ENCODE measurements at regions not wholly inside any gene's neighbourhood (a gene's known extent, or its start where the extent isn't known, plus 50 kb on each side); places are given as distances from the start of the nearest gene placed in this dataset.
"Not testable (repeated sequence)": the region's sequence is repeated elsewhere in the genome, so short reads cannot be mapped to it uniquely, and the experiment has no call there.

DNA sequence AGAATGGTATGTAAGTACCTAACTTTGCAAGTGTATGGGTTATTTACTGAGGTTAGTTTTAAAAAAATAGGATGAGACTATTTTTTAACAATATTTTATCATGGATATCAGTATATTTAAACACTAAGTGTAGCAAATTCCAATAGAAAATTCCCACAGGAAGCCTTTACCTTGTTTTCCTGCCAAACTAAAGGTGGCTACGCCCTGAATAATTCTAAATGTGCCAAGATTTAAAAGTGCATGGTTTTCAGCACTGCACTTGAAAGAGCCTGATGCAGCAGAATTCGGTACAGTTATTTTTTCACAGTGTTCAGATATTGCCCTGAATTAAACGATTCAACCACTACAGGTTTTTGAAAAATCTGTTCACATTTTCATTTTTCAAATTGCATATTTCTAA lies 1622.8 kb upstream of the B3GALT2 start:
- DNase-seq = no peak

DNA sequence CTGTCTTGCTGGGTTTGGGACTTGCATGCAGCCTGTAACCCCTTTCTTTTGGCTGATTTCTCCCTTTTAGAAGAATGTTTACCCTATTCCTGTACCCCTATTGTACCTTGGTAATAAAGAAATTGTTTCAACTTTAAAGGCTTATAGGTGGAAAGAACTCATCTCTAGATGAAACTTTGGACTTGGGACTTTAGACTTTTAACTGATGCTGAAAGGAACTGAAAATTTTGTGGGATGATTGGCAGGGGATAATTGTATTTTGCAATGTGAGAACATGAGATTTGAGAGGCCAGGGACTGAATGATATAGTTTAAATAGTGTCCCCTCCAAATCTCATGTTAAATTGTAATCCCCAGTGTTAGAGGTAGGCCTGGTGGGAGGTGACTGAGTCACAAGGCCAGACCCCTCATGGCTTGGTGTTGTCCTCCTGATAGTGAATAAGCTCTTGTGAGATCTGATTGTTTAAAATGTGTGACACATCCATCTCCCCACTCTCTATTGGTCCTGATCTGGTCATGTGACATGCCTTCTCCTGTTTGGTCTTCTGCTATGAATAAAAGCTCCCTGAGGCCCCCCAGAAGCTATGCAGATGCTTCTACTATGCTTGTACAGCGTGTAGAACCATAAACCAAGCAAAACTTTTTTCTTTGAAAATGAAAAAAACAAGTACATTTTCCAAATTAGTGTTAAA lies 1621.3 kb upstream of the B3GALT2 start:
- DNase-seq = no peak

DNA sequence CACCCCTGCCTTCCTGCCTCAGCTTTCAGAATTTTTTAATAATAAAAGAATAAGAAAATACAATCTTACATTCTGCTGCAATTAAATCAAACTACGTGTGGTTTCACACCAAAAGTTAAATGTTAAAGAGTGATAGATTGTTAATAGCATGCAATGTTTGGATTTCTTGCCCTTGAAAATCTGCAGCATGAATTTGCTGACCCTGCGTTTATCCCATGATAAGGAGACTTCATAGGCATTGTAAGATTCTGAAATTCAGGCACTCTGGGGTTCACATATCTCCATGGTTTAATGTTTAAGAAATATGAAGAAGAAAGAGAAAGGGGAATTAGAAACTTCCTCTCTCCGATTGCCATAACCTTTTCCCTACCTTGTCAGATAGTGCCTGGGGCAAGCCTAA lies 1616.2 kb upstream of the B3GALT2 start:
- DNase-seq = no peak

DNA sequence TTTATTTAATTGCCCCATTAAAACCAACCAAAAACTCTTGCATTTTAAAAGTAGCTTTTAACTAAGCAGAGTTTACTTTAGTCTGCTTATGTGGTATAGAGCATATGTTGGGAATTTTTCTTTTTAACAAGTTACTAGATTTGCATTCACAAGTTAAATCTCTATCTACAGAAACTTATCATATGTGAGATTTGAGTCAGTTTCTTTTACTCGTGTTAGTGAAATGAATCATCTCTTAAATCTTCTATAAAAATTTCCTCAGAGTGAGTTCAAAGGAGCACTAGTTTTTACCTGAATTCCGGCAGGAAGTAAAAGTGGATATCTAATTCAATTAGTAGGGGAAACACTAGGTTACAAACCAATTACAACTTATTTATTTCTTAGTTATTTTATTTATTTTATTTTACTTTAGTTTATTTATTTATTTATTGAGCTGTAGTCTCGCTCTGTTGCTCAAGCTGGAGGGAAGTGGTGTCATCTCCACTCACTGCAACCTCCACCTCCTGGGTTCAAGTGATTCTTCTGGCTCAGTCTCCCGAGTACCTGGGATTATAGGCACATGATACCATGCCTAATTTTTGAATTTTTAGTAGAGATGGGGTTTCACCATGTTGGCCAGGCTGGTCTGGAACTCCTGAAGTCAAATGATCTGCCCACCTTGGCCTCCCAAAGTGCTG lies 1609.6 kb upstream of the B3GALT2 start:
- no peak for DNase-seq

DNA sequence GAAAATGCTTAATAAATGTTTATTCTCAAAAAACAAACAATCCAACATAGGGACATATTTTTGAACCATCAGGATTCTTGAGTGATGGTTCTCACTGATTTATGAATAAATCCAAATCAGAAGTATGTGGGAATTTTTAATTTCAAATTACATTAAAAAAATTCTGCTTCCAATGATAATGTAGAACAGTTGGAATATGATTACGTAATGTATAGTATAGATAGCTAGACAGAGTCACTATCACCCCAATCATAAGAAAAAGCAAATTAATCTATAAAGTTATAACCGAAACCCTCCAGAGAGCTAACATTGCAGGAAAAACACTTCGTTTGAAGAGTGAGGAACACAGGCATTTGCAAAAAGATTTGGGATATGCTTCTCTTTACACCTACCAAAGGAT lies 1600.6 kb upstream of the B3GALT2 start:
- DNase-seq = no peak

DNA sequence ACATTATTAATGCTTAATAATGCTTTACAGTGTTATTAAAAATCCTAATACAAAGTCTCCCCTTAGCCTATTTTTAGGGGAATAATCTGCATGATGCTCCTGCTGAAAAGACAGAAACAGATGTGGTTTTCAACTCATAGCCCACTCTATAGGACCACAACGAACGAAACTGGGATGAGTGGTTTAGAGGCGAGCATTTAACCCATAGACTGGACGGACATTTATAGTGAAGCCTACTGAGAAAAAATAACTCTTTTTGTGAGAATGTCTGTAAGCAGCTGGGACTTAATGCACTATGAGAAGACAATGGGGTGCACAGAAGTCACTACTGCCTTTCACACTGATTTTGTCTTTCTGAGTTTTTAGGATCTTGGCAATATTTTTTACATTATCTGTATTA lies 1599.6 kb upstream of the B3GALT2 start:
- no peak for DNase-seq

DNA sequence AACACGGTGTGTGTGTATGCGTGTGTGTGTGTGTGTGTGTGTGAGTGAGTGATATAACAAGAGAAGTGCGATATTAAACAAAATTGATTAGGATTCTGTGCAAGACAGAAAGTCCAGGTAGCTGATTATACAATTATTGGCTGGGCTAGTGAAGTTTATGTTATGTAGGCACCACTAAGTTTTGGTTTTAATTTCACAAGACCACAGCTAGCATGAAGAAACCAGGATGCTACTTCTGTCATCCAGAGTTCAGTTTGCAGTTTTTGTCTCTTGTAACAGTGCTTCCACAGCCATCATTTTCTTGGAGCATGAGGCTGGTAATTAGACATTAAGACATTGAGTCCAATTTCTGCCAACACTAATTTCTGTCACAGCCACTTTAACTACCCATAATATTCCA lies 1590.2 kb upstream of the B3GALT2 start:
- DNase-seq = no peak

DNA sequence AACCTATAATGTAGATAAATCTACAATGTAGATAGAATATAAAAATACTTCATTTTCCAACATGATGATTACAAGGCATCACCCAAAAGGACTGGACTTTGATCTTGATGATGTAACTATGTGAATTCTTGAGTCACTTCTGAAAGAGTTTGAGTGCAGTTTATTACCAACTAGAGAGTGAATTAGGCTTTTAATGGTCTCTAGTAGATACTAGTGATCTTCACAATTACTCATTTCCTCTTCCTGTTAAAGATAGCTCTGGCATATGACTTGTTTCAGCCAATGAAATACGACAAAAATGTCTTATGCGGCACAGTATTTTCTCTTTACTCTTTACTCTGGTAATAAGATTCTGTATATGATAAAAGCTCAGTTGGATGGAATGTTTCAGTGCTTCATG lies 1588.1 kb upstream of the B3GALT2 start:
- no peak for DNase-seq

DNA sequence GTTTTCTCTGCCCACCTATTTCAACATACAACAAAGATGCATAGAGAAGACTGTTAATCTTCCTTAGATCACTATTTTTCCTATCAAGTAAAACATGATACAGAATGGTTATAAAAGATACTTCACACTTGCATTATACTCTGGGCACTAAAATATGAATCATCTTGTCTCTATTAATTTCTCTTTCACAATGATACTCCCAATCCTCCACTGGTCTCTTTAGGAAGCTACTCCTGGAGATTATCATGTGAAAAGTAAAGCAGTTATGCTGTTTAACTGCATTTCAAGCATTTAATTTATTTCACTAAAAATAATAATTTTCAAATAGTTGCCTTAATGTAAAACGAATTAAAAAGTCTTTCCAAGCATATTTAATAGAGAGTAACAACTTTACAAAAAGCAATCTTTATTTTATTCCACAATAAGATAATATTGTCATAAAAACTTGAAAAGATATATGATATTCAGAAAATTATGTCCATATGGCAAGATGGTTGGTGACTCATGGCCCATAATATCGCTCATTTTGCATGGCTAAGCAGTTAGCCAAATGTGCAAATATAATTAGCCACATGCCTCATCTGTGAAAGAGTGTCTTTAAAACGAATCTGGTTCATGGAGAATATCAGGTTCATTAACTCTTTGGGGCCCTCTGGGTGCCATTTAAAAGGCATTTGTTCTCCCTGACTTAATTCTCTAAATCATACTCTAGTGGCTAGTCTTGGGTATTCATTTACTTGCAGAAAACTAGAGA lies 1569.0 kb upstream of the B3GALT2 start:
- DNase-seq = no peak

DNA sequence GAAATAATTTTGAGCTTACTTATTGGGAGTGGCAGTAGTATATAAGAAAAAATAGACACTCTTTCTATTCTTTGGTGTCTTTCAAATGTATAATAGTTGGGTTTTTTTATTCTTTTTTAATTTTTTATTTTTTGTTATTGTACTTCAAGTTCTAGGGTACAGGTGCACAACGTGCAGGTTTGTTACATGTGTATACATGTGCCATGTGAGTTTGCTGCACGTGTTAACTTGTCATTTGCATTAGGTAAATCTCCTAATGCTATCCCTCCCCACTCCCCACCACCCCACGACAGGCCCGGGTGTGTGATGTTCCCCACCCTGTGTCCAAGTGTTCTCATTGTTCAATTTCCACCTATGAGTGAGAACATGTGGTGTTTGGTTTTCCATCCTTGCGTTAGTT lies 1552.4 kb upstream of the B3GALT2 start:
- not testable (repeated sequence) for DNase-seq

DNA sequence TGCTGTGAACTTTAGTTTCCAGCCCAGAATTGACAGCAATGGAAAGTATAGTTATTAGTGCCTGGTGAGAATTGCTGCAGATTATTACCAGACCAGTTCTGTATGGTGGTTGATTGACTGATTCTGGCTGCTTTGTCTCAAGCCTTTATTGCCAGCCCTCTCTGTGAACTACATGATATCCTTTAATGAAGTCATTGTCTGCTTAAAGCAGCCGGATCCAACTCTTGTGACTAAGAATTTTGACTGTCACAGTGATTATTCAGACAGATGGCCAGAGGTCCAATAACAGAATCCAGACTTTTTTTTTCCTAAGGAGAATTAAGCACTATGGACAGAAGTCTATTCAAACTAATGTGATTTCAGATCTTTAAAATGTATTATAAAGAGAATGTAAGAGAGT lies 1548.6 kb upstream of the B3GALT2 start:
- no peak for DNase-seq

DNA sequence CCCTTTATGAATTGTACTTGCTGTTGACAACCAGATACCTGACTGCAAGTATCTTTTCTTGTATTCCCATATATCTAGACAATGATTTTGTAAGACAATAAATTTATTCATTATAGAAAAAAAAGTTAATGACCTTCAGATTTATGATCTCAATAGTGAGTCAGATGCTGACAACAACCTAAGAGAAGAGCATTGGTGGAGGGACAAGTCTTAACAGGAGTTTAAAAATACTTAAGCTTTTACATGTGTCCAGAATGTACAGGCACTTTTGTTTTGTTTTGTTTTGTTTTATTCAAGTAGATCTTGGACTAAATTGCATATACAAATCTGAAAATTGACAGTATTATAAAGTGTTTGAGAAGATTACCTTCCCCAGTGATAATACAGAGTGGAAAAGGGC lies 1544.6 kb upstream of the B3GALT2 start:
- DNase-seq = no peak

DNA sequence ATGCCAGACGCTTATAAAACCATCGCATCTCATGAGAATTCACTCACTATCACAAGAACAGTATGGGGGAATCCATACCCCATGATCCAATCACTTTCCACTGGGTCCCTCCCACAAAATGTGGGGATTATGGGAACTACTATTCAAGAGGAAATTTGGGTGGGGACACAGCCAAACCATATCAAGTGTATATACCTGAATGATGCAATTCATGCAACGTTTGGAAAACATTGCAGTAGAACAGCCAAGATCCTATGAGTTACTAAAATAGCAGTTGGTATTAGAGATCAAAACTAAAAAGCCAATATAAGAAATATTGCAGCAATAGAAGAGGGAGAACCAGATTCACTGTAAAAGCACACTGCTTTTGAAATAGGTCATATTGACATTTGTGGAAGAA lies 1543.9 kb upstream of the B3GALT2 start:
- no peak for DNase-seq

DNA sequence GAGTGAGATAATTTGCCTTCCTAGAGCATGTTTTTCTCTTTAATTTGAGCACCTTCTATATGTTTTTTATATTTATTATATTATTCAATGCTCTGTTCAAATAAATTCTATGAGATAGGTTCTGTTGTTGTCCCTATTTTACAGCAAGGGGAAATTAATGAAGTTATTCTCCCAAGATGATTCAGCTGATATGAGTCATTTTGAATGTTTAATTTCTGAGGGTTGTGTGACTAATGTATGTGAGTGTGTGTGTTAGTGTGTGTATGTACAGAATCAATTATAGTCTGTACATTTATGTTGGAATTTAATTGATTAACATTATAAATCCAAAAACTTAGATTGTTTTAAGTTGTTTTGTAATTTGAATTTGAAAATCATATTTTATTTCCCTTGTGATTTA lies 1536.7 kb upstream of the B3GALT2 start:
- DNase-seq = no peak

DNA sequence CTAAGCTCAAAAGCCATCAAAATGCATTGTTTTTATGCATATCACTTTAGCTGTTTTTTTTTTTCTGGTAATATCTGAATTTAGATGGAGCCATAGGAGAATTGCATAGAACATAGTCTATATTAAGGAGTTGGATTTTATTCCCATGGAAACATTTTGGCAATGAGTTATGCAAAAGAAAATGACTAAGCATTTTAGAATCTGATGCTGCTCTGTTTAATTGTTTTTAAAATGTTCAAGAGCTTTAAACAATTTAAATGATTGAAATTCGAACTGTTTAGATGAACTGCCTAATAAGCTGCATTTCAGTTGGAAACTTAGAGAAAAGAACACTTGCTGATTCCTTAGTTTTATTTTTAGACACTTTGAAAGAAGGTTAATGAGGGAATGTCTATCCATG lies 1531.5 kb upstream of the B3GALT2 start:
- DNase-seq = no peak

DNA sequence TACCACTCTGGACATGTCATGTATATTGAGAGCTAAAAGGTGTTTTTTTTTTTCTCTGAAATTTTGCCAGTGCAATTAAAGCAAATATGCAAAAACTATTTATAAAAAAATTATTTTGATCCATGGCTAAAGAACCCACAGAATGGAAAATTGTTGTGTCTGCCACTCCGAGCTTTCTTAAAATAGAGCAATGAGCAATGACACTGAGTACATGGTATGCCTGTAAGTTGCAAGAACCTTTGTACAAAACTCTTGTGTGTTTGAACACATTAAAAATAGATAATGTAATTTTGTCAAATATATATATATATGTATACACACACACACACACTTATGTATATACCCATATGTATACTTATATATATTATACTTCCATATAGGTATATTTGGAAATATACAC lies 1530.9 kb upstream of the B3GALT2 start:
- DNase-seq = no peak

DNA sequence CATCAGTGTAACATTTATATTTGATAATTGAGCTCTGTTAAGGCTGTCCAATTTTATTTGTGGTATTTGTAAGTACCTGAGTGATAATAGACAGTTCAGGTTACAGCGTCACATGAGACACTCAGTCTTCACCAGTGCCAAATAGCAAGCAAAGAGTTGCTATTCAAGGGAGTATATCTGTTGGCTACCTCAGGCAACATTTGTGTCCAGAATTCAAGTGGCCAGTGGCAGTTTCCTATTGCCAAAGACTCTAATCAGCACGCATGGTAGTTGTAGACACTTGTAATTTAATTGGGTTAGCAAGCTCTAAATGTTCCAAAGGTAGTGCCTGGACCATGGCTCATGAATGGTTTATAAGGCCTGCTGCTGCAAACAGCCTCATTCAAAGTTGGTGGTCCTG lies 1524.3 kb upstream of the B3GALT2 start:
- DNase-seq = no peak

DNA sequence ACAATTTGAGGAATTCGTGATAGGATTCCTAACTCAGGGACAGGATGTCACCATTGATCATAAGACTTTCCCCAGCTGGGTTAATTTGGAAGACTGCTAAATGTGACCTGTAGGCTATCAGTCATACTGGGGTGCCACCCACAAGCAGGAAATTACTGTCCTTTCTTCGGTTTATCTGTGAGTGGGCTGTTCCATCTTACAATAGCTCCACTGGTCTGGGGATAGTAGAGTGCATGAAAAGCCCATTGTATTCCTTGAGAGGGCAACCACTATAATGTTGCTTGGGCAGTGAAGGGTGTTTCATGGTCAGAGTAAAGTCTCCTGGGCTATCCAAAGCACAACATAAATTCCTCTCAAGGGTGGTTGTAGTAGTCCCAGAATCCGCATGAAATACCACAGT lies 1523.0 kb upstream of the B3GALT2 start:
- no peak for DNase-seq

DNA sequence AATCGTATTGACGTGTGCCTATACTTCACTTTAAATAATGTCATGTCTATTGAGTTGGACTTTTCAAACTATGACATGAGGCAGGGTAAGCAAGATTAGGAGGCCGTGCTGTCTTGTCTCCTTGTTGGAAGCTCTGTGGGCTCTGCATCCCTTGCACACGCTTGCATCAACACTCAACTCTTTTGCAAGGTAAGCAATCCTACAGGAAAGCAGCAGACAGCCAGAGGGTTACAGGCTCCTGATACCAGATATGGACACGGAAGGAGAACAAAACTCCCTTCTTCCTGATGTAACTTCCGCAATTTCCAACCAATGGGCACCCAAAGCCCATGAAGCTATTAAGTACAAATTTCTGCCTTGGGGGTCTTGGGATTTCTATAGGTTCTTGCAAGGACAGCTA lies 1520.7 kb upstream of the B3GALT2 start:
- no peak for DNase-seq

DNA sequence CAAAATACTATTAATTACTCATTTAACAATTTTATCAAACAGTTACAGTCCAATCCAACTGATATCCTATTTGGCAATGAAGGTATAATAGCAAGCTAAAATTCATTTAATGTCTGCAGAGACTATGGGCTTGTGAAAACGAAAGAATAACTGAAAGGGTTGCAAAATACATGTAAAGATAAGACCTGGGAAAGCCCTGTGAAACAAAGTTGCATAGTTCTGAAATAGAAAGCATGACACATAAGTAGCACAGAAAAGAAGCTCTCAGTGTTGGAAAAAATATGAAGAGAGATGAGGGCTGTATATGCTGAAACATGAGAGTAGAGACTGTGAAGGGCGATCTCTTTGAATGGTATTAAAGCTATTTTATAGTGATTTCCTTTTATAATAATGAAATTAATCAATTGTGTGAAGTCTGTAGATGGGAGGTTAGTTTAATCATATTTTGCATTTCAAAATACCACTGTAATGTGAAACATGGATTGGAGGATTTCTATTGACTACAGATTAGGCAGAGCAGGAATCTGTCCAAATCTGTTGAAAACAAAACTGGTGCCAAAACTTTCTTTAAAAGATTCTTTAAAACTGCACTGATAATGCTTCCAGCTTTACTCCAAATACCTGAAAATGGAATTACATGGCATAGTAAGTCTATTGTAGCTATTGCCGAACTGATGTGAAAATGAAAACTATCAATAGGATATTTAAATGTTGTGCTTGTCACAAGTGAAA lies 1518.9 kb upstream of the B3GALT2 start:
- no peak for DNase-seq

DNA sequence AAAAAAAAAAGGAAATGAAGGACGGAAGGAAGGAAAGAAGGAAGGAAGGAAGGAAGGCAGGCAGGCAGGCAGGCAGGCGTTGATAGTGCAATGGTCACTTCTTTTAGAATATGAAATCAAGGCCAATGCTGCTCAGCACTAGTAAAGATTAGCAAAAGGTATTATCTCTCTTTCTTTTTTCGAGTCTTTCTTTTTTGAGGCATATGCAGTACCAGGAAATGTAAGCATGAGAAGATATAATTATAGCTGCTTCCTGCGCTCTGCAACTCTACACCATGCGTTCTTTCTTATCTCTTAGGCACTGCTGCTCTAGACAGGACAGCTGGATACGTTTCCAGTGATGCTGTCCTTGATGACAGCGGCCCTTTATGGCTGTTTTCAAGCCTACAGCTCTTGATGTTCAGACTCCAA lies 1512.5 kb upstream of the B3GALT2 start:
- no peak for DNase-seq

DNA sequence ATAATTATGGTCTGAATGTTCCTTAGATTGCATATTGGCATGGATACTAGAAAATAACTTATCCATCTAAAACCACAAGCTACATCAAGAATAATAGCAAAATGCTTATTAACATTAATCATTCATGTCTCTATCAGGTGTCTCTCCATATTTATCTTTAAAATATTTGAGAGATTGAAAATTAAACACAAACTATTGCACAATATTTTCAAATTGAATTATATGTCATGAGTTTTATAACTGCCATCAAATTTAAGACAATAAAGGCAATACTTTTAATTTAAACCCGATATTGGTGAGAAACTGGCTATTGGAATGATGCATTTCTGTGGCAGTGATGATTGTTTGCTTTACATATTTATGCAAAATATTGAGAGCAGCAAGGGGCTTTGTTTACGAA lies 1506.8 kb upstream of the B3GALT2 start:
- no peak for DNase-seq

DNA sequence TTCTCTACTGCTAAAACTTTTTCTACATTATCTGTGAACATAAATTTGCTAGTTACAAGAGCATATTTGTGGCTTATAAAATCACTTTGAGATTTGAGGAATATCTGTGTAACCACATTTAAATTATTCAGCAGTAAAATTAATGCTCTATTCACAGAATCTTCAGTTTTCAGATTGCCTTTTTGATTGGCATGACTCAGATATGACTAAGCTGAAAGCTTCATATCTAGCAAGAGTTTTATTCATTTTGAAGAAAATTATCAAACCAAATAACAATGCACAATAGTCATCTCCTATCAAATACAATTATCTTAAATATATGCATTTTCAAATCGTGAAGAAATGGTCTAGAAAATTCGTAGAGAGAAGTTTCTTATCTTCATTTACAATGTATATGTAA lies 1498.2 kb upstream of the B3GALT2 start:
- no peak for DNase-seq

Measured in left kidney (tissue), 1 donor.